ENCODE measurements at regions not wholly inside any gene's neighbourhood (a gene's known extent, or its start where the extent isn't known, plus 50 kb on each side); places are given as distances from the start of the nearest gene placed in this dataset.

DNA sequence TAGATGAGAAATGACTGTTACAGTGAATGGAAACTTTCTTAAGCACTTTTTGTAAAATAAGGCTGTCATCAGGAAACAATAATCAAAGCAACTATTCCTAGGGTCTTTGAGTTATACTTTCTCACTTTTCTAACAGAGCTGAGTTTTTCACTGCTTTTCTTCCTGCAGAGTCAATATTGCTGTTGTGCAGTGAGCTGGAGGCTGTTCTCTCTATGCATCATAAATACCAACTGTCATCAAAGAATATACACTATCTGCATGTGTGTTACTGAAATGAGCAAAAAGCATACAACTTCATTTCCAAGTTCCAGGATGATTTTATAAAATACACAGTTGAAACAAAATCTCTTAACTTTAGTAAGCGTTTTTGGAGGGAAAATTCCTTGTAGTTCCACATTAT, 110.4 kb upstream of the CPSF6 start:
- BruUV-seq (replicated peaks) = no TSS peak
- ChIA-PET CTCF (interaction anchor here (1.8 kb wide), 1 partner anchor 14 kb away, joined by 5 read pairs; no protein-coding TSS in a partner anchor), RAD21 (ENCODE audit: unreplicated experiment) (no interaction called here), POLR2A (no interaction called here), SMC1A (ENCODE audit: uncharacterized antibody, unreplicated experiment) (no interaction called here)
- ATAC-seq = no peak
- H3K4me1 ChIP-seq (ENCODE audit: control insufficient read depth, insufficient read depth, low read length) = no peaks in the 10 kb centered on the region
- no peaks in the 10 kb centered on the region; a peak in 2 of 4 replicates for H3K27me3 ChIP-seq (replicated peaks in 1 of 2; ENCODE audit: control insufficient read depth in 2 of 2, insufficient read depth in 2 of 2, low read length in 1 of 2)
- WGBS (ENCODE audit: insufficient coverage, insufficient replicate concordance, low lambda C conversion rate, missing lambda C conversion rate) = 0% methylated on average over 1 of the region's 1 CpG
- no peak for FAIRE-seq
- no peak for DNase-seq (ENCODE audit: low read depth, low spot score)
- intact Hi-C loops (cut with micrococcal nuclease; ENCODE audit: unreplicated experiment) (no loop called here), in situ Hi-C loops (cut with MboI) (no loop called here)
- no peaks in the 10 kb centered on the region for H4K20me1 ChIP-seq (ENCODE audit: control insufficient read depth, insufficient read depth)
- no peak overlapping the region for H3K9ac ChIP-seq (ENCODE audit: control insufficient read depth, insufficient read depth, low read length)
- H3K4me2 ChIP-seq (ENCODE audit: control insufficient read depth, insufficient read depth) = no peak overlapping the region
- H3K9me3 ChIP-seq (replicated peaks; ENCODE audit: control insufficient read depth, insufficient read depth, low read length) = no peaks in the 10 kb centered on the region
- H3K36me3 ChIP-seq (ENCODE audit: control insufficient read depth in 2 of 2, insufficient read depth in 2 of 2, low read length in 1 of 2) = no peaks in the 10 kb centered on the region
- H3K27ac ChIP-seq (ENCODE audit: control insufficient read depth, insufficient read depth) = no peak overlapping the region
- no peaks in the 10 kb centered on the region for H3K79me2 ChIP-seq (ENCODE audit: control insufficient read depth, insufficient read depth, low read length)
- no peak overlapping the region for H3K4me3 ChIP-seq
- no peak overlapping the region for H2AFZ ChIP-seq (ENCODE audit: control insufficient read depth, low read depth, low read length)
- TF ChIP-seq, protein P1, sequence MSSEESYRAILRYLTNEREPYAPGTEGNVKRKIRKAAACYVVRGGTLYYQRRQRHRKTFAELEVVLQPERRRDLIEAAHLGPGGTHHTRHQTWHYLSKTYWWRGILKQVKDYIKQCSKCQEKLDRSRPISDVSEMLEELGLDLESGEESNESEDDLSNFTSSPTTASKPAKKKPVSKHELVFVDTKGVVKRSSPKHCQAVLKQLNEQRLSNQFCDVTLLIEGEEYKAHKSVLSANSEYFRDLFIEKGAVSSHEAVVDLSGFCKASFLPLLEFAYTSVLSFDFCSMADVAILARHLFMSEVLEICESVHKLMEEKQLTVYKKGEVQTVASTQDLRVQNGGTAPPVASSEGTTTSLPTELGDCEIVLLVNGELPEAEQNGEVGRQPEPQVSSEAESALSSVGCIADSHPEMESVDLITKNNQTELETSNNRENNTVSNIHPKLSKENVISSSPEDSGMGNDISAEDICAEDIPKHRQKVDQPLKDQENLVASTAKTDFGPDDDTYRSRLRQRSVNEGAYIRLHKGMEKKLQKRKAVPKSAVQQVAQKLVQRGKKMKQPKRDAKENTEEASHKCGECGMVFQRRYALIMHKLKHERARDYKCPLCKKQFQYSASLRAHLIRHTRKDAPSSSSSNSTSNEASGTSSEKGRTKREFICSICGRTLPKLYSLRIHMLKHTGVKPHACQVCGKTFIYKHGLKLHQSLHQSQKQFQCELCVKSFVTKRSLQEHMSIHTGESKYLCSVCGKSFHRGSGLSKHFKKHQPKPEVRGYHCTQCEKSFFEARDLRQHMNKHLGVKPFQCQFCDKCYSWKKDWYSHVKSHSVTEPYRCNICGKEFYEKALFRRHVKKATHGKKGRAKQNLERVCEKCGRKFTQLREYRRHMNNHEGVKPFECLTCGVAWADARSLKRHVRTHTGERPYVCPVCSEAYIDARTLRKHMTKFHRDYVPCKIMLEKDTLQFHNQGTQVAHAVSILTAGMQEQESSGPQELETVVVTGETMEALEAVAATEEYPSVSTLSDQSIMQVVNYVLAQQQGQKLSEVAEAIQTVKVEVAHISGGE (CRISPR knock-in tag; IDR thresholded peaks at IDR 0.05) = no peak
- TF ChIP-seq, protein P2, sequence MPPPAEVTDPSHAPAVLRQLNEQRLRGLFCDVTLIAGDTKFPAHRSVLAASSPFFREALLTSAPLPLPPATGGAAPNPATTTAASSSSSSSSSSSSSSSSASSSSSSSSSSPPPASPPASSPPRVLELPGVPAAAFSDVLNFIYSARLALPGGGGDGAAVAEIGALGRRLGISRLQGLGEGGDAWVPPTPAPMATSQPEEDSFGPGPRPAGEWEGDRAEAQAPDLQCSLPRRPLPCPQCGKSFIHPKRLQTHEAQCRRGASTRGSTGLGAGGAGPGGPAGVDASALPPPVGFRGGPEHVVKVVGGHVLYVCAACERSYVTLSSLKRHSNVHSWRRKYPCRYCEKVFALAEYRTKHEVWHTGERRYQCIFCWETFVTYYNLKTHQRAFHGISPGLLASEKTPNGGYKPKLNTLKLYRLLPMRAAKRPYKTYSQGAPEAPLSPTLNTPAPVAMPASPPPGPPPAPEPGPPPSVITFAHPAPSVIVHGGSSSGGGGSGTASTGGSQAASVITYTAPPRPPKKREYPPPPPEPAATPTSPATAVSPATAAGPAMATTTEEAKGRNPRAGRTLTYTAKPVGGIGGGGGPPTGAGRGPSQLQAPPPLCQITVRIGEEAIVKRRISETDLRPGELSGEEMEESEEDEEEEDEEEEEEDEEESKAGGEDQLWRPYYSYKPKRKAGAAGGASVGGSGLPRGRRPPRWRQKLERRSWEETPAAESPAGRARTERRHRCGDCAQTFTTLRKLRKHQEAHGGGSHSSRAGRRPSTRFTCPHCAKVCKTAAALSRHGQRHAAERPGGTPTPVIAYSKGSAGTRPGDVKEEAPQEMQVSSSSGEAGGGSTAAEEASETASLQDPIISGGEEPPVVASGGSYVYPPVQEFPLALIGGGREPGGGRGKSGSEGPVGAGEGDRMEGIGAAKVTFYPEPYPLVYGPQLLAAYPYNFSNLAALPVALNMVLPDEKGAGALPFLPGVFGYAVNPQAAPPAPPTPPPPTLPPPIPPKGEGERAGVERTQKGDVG (CRISPR knock-in tag; IDR thresholded peaks at IDR 0.05) = no peak
- TF ChIP-seq IRF4 (IDR thresholded peaks at IDR 0.05; ENCODE audit: low read depth, low read length) = no peak
- no peak for TF ChIP-seq ZNF622 (IDR thresholded peaks at IDR 0.05)
- TF ChIP-seq SP1 (IDR thresholded peaks at IDR 0.05; ENCODE audit: low read depth, low read length) = no peak
- TF ChIP-seq CHD4 (IDR thresholded peaks at IDR 0.05) = no peak
- TF ChIP-seq, protein P3, sequence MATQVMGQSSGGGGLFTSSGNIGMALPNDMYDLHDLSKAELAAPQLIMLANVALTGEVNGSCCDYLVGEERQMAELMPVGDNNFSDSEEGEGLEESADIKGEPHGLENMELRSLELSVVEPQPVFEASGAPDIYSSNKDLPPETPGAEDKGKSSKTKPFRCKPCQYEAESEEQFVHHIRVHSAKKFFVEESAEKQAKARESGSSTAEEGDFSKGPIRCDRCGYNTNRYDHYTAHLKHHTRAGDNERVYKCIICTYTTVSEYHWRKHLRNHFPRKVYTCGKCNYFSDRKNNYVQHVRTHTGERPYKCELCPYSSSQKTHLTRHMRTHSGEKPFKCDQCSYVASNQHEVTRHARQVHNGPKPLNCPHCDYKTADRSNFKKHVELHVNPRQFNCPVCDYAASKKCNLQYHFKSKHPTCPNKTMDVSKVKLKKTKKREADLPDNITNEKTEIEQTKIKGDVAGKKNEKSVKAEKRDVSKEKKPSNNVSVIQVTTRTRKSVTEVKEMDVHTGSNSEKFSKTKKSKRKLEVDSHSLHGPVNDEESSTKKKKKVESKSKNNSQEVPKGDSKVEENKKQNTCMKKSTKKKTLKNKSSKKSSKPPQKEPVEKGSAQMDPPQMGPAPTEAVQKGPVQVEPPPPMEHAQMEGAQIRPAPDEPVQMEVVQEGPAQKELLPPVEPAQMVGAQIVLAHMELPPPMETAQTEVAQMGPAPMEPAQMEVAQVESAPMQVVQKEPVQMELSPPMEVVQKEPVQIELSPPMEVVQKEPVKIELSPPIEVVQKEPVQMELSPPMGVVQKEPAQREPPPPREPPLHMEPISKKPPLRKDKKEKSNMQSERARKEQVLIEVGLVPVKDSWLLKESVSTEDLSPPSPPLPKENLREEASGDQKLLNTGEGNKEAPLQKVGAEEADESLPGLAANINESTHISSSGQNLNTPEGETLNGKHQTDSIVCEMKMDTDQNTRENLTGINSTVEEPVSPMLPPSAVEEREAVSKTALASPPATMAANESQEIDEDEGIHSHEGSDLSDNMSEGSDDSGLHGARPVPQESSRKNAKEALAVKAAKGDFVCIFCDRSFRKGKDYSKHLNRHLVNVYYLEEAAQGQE (IDR thresholded peaks at IDR 0.05; ENCODE audit: low read depth, low read length) = no peak
- no peak for TF ChIP-seq CREM (IDR thresholded peaks at IDR 0.05; ENCODE audit: low read depth)
- no peak for TF ChIP-seq ZSCAN29 (IDR thresholded peaks at IDR 0.05)
- no peak for TF ChIP-seq TCF12 (IDR thresholded peaks at IDR 0.05; ENCODE audit: low read depth, low read length)
- TF ChIP-seq HDGF (IDR thresholded peaks at IDR 0.05) = no peak
